ENCODE measurements at regions not wholly inside any gene's neighbourhood (a gene's known extent, or its start where the extent isn't known, plus 50 kb on each side); places are given as distances from the start of the nearest gene placed in this dataset.

DNA sequence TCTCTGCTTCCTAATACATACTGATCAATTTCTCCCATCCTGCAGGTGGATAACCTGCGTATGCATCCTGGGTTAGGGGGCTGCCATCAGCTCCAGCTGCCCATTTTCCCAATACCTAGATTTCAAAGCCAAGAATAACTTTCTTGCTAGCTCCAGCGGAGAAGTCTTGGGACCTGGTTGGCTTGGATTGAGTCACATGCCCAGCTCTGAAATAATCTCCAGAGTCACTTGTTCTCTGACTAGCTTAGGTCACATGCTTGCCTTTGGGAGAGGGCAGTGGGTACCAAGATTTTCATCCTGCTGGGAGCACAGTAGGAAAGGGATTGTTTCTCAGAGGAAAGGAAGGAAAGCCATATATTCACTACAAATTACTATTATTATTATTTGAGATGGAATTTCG lies 70.0 kb upstream of the ELAC2 start:
- H3K36me3 ChIP-seq (ENCODE audit: insufficient read depth, low read length, poor library complexity, severe bottlenecking) = no peaks in the 10 kb centered on the region
- ChIA-PET CTCF (no interaction called here), POLR2A (ENCODE audit: low non-redundant PET) (interaction anchor here (0.6 kb wide), 1 partner anchor 418 kb away, joined by 6 read pairs; no protein-coding TSS in a partner anchor)
- no peak for TF ChIP-seq EZH2 (IDR thresholded peaks at IDR 0.05; ENCODE audit: borderline replicate concordance, low read depth, low read length, poor library complexity, severe bottlenecking)
- TF ChIP-seq, protein P1, sequence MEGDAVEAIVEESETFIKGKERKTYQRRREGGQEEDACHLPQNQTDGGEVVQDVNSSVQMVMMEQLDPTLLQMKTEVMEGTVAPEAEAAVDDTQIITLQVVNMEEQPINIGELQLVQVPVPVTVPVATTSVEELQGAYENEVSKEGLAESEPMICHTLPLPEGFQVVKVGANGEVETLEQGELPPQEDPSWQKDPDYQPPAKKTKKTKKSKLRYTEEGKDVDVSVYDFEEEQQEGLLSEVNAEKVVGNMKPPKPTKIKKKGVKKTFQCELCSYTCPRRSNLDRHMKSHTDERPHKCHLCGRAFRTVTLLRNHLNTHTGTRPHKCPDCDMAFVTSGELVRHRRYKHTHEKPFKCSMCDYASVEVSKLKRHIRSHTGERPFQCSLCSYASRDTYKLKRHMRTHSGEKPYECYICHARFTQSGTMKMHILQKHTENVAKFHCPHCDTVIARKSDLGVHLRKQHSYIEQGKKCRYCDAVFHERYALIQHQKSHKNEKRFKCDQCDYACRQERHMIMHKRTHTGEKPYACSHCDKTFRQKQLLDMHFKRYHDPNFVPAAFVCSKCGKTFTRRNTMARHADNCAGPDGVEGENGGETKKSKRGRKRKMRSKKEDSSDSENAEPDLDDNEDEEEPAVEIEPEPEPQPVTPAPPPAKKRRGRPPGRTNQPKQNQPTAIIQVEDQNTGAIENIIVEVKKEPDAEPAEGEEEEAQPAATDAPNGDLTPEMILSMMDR (conservative IDR thresholded peaks at IDR 0.05; ENCODE audit: low read depth, low read length) = no peak
- DNase-seq (ENCODE audit: low spot score) = no peak
- no peak overlapping the region for H3K27ac ChIP-seq (ENCODE audit: low read depth, low read length, poor library complexity, severe bottlenecking)
- H3K4me1 ChIP-seq (ENCODE audit: insufficient read depth, low read length, poor library complexity, severe bottlenecking) = no peaks in the 10 kb centered on the region
- intact Hi-C loops (cut with micrococcal nuclease; ENCODE audit: unreplicated experiment) = no loop called here
- no TSS peak for BruUV-seq (replicated peaks)
- no peaks in the 10 kb centered on the region for H3K9me3 ChIP-seq (ENCODE audit: low read depth, low read length, poor library complexity, severe bottlenecking)
- no peaks in the 10 kb centered on the region for H3K27me3 ChIP-seq (replicated peaks; ENCODE audit: insufficient read depth, low read depth, low read length, poor library complexity)
- H3K4me3 ChIP-seq (ENCODE audit: low read depth, low read length, poor library complexity, severe bottlenecking) = no peak overlapping the region

DNA sequence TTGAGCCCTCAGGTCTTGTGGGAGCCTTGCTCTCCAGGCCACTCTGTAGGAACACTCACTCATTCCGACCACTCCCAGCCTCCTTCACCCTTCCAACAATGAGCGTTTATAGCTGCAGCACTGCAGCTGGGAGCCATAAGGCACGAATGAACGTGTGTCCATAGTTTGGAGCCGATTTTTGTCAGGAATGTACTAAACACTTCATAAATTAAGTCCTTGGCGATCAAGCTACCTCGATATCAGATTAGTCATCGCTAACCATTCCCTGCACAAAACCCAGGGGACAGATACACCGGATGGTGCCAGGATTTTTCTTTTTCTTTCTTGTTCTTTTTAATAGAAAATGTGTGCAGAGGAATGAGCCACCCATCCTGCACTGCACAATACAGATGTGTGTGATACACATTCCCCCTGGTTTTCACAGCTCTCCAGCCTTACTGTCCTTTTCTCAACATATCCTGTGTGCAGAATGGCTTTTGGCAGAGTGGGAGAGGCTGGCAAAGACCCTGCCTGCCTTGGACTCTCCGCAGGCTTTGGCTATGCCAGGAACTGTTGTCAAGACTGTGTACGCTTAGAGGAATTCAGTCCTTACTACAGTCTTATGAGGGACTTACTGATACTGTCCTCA lies 68.4 kb upstream of the ELAC2 start:
- no TSS peak for BruUV-seq (replicated peaks)
- no peak for TF ChIP-seq EZH2 (IDR thresholded peaks at IDR 0.05; ENCODE audit: borderline replicate concordance, low read depth, low read length, poor library complexity, severe bottlenecking)
- TF ChIP-seq, protein P1 (conservative IDR thresholded peaks at IDR 0.05; ENCODE audit: low read depth, low read length) = no peak
- H3K27me3 ChIP-seq (replicated peaks; ENCODE audit: insufficient read depth, low read depth, low read length, poor library complexity) = no peaks in the 10 kb centered on the region
- POLR2A ChIA-PET (ENCODE audit: low non-redundant PET) = no interaction called here
- DNase-seq (ENCODE audit: low spot score) = no peak
- intact Hi-C loops (cut with micrococcal nuclease; ENCODE audit: unreplicated experiment) = no loop called here
- no peaks in the 10 kb centered on the region for H3K9me3 ChIP-seq (ENCODE audit: low read depth, low read length, poor library complexity, severe bottlenecking)
- H3K4me1 ChIP-seq (ENCODE audit: insufficient read depth, low read length, poor library complexity, severe bottlenecking) = no peaks in the 10 kb centered on the region
- H3K36me3 ChIP-seq (ENCODE audit: insufficient read depth, low read length, poor library complexity, severe bottlenecking) = no peaks in the 10 kb centered on the region
- H3K4me3 ChIP-seq (ENCODE audit: low read depth, low read length, poor library complexity, severe bottlenecking) = no peak overlapping the region
- H3K27ac ChIP-seq (ENCODE audit: low read depth, low read length, poor library complexity, severe bottlenecking) = no peak overlapping the region
- CTCF ChIA-PET = no interaction called here

DNA sequence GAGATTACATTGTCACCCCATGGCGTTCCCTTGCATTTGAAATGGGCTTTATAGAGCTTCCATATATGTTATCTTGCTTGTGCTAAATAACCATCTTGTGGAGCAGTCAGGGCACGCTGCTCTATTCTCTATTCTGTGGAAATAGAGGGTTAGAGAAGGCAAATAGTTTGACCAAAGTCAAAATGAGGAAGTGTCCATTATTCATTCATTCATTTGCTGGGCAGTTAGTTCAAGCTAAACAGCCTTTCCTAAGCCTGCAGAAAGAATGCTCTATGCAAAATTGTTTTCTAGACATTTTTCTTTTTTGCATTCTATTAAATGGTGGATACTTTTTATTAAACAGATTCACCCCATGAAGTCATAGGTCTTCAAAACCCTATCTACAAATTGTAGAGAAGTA lies 67.8 kb upstream of the ELAC2 start:
- no peak overlapping the region for H3K27ac ChIP-seq (ENCODE audit: low read depth, low read length, poor library complexity, severe bottlenecking)
- POLR2A ChIA-PET (ENCODE audit: low non-redundant PET) = no interaction called here
- DNase-seq (ENCODE audit: low spot score) = no peak
- no peaks in the 10 kb centered on the region for H3K27me3 ChIP-seq (replicated peaks; ENCODE audit: insufficient read depth, low read depth, low read length, poor library complexity)
- no peaks in the 10 kb centered on the region for H3K4me1 ChIP-seq (ENCODE audit: insufficient read depth, low read length, poor library complexity, severe bottlenecking)
- TF ChIP-seq EZH2 (IDR thresholded peaks at IDR 0.05; ENCODE audit: borderline replicate concordance, low read depth, low read length, poor library complexity, severe bottlenecking) = no peak
- TF ChIP-seq, protein P1 (conservative IDR thresholded peaks at IDR 0.05; ENCODE audit: low read depth, low read length) = no peak
- H3K36me3 ChIP-seq (ENCODE audit: insufficient read depth, low read length, poor library complexity, severe bottlenecking) = no peaks in the 10 kb centered on the region
- H3K9me3 ChIP-seq (ENCODE audit: low read depth, low read length, poor library complexity, severe bottlenecking) = no peaks in the 10 kb centered on the region
- intact Hi-C loops (cut with micrococcal nuclease; ENCODE audit: unreplicated experiment) = no loop called here
- CTCF ChIA-PET = no interaction called here
- BruUV-seq (replicated peaks) = no TSS peak
- H3K4me3 ChIP-seq (ENCODE audit: low read depth, low read length, poor library complexity, severe bottlenecking) = no peak overlapping the region

Measured in A673 (cell line).